SJSA1 (cell line): ENCODE measurements at regions not wholly inside any gene's neighbourhood (a gene's known extent, or its start where the extent isn't known, plus 50 kb on each side); places are given as distances from the start of the nearest gene placed in this dataset.

ENCODE experiments used
- DNase-seq, 2 experiments: peaks; one replicate each; pipeline ENCODE4 v3.0.0-alpha.2; 2015 to 2020; ENCODE audit warnings: low spot score in 2 of 2, low read depth in 1 of 2
- H3K27ac ChIP-seq: fragments of 250-450 bp; sonication (Bioruptor Pico); 2 replicates; pipeline ENCODE4 v1.5.1; 2020; ENCODE audit warnings: mild to moderate bottlenecking, moderate library complexity
- H3K27me3 ChIP-seq: fragments of 250-450 bp; sonication (Bioruptor Pico); replicated peaks from 2 replicates; pipeline ENCODE4 v1.5.1; 2020; ENCODE audit warnings: mild to moderate bottlenecking, moderate library complexity
- H3K36me3 ChIP-seq: fragments of 250-450 bp; sonication (Bioruptor Pico); 2 replicates; pipeline ENCODE4 v1.5.1; 2020; ENCODE audit warnings: mild to moderate bottlenecking
- H3K4me1 ChIP-seq: fragments of 250-450 bp; sonication (Bioruptor Pico); replicated peaks from 2 replicates; pipeline ENCODE4 v1.6.1; 2021; ENCODE audit warnings: mild to moderate bottlenecking
- H3K4me3 ChIP-seq: fragments of 250-450 bp; sonication (Bioruptor Pico); 2 replicates; pipeline ENCODE4 v1.5.1; 2020; ENCODE audit warnings: mild to moderate bottlenecking
- H3K9me3 ChIP-seq: fragments of 250-450 bp; sonication (Bioruptor Pico); replicated peaks from 2 replicates; pipeline ENCODE4 v1.5.1; 2020; ENCODE audit warnings: mild to moderate bottlenecking

GRCh38 chr7:15906436-15906835 lies 220.0 kb upstream of the MEOX2 start:
- H3K36me3 ChIP-seq: no peaks in the 10 kb centered on the region
- no peaks in the 10 kb centered on the region for H3K4me1 ChIP-seq
- H3K27me3 ChIP-seq: no peaks in the 10 kb centered on the region
- no peak overlapping the region for H3K4me3 ChIP-seq
- H3K9me3 ChIP-seq: no peaks in the 10 kb centered on the region
- no peak for DNase-seq
- H3K27ac ChIP-seq: no peak overlapping the region

GRCh38 chr7:15905251-15906040 lies 219.0 kb upstream of the MEOX2 start:
- H3K27me3 ChIP-seq: no peaks in the 10 kb centered on the region
- DNase-seq: no peak
- no peaks in the 10 kb centered on the region for H3K9me3 ChIP-seq
- H3K27ac ChIP-seq: no peak overlapping the region
- H3K36me3 ChIP-seq: no peaks in the 10 kb centered on the region
- H3K4me1 ChIP-seq: no peaks in the 10 kb centered on the region
- H3K4me3 ChIP-seq: no peak overlapping the region

GRCh38 chr7:15891151-15891881 lies 204.8 kb upstream of the MEOX2 start:
- H3K4me3 ChIP-seq: no peak overlapping the region
- H3K4me1 ChIP-seq: no peaks in the 10 kb centered on the region
- no peaks in the 10 kb centered on the region for H3K36me3 ChIP-seq
- no peaks in the 10 kb centered on the region for H3K9me3 ChIP-seq
- DNase-seq: no peak
- H3K27me3 ChIP-seq: no peaks in the 10 kb centered on the region
- no peak overlapping the region for H3K27ac ChIP-seq

- H3K9me3 ChIP-seq: no peaks in the 10 kb centered on the region
- H3K36me3 ChIP-seq: no peaks in the 10 kb centered on the region
- no peak for DNase-seq
- no peak overlapping the region for H3K27ac ChIP-seq
- no peaks in the 10 kb centered on the region for H3K4me1 ChIP-seq
- no peaks in the 10 kb centered on the region for H3K27me3 ChIP-seq
- H3K4me3 ChIP-seq: no peak overlapping the region
Observed at GRCh38 chr7:15889507-15889906, 203.0 kb upstream of the MEOX2 start.

- no peaks in the 10 kb centered on the region for H3K9me3 ChIP-seq
- no peak for DNase-seq
Observed at GRCh38 chr7:15888090-15888489, 201.6 kb upstream of the MEOX2 start.

GRCh38 chr7:15886626-15887025 lies 200.1 kb upstream of the MEOX2 start:
- Histone ChIP-seq H3K27ac (no peak overlapping the region), H3K36me3 (no peaks in the 10 kb centered on the region), H3K27me3 (no peaks in the 10 kb centered on the region), H3K4me3 (no peak overlapping the region), H3K4me1 (no peaks in the 10 kb centered on the region), H3K9me3 (no peaks in the 10 kb centered on the region)
- no peak for DNase-seq

More at GRCh38 chr7:15888090-15888489, 201.6 kb upstream of the MEOX2 start:
- H3K27me3 ChIP-seq: no peaks in the 10 kb centered on the region
- no peaks in the 10 kb centered on the region for H3K36me3 ChIP-seq
- no peaks in the 10 kb centered on the region for H3K4me1 ChIP-seq
- H3K27ac ChIP-seq: no peak overlapping the region
- H3K4me3 ChIP-seq: no peak overlapping the region

- Histone ChIP-seq H3K36me3 (no peaks in the 10 kb centered on the region), H3K4me3 (no peak overlapping the region), H3K27me3 (no peaks in the 10 kb centered on the region), H3K27ac (no peak overlapping the region), H3K4me1 (no peaks in the 10 kb centered on the region), H3K9me3 (no peaks in the 10 kb centered on the region)
- DNase-seq: no peak
Observed at GRCh38 chr7:15885678-15886077, 199.2 kb upstream of the MEOX2 start.

GRCh38 chr7:15874774-15875173 lies 188.3 kb upstream of the MEOX2 start:
- H3K36me3 ChIP-seq: no peaks in the 10 kb centered on the region
- H3K27me3 ChIP-seq: no peaks in the 10 kb centered on the region
- H3K9me3 ChIP-seq: no peaks in the 10 kb centered on the region
- no peak overlapping the region for H3K4me3 ChIP-seq
- DNase-seq: no peak
- H3K4me1 ChIP-seq: no peaks in the 10 kb centered on the region
- no peak overlapping the region for H3K27ac ChIP-seq

- Histone ChIP-seq H3K36me3 (no peaks in the 10 kb centered on the region), H3K27ac (no peak overlapping the region), H3K27me3 (no peaks in the 10 kb centered on the region), H3K4me3 (no peak overlapping the region), H3K9me3 (no peaks in the 10 kb centered on the region), H3K4me1 (no peaks in the 10 kb centered on the region)
- no peak for DNase-seq
Observed at GRCh38 chr7:15870347-15870746, 183.9 kb upstream of the MEOX2 start.

GRCh38 chr7:15867441-15867840 lies 181.0 kb upstream of the MEOX2 start:
- Histone ChIP-seq H3K4me1 (no peaks in the 10 kb centered on the region), H3K27ac (no peak overlapping the region), H3K4me3 (no peak overlapping the region), H3K9me3 (no peaks in the 10 kb centered on the region), H3K36me3 (no peaks in the 10 kb centered on the region), H3K27me3 (no peaks in the 10 kb centered on the region)
- DNase-seq: no peak

GRCh38 chr7:15866753-15867152 lies 180.3 kb upstream of the MEOX2 start:
- no peak for DNase-seq

GRCh38 chr7:15864626-15864991 lies 178.1 kb upstream of the MEOX2 start:
- Histone ChIP-seq H3K27ac (no peak overlapping the region), H3K9me3 (no peaks in the 10 kb centered on the region), H3K4me3 (no peak overlapping the region), H3K4me1 (no peaks in the 10 kb centered on the region), H3K27me3 (no peaks in the 10 kb centered on the region), H3K36me3 (no peaks in the 10 kb centered on the region)
- no peak for DNase-seq

More at GRCh38 chr7:15866753-15867152, 180.3 kb upstream of the MEOX2 start:
- H3K36me3 ChIP-seq: no peaks in the 10 kb centered on the region
- no peaks in the 10 kb centered on the region for H3K27me3 ChIP-seq
- no peaks in the 10 kb centered on the region for H3K9me3 ChIP-seq
- no peak overlapping the region for H3K4me3 ChIP-seq
- H3K27ac ChIP-seq: no peak overlapping the region
- H3K4me1 ChIP-seq: no peaks in the 10 kb centered on the region

GRCh38 chr7:15863951-15864625 lies 177.6 kb upstream of the MEOX2 start:
- H3K27me3 ChIP-seq: no peaks in the 10 kb centered on the region
- DNase-seq: no peak

GRCh38 chr7:15862781-15863165 lies 176.3 kb upstream of the MEOX2 start:
- H3K9me3 ChIP-seq: no peaks in the 10 kb centered on the region
- DNase-seq: no peak
- H3K36me3 ChIP-seq: no peaks in the 10 kb centered on the region

More at GRCh38 chr7:15863951-15864625, 177.6 kb upstream of the MEOX2 start:
- Histone ChIP-seq H3K36me3 (no peaks in the 10 kb centered on the region), H3K9me3 (no peaks in the 10 kb centered on the region), H3K27ac (no peak overlapping the region), H3K4me3 (no peak overlapping the region), H3K4me1 (no peaks in the 10 kb centered on the region)

More at GRCh38 chr7:15862781-15863165, 176.3 kb upstream of the MEOX2 start:
- Histone ChIP-seq H3K27me3 (no peaks in the 10 kb centered on the region), H3K4me1 (no peaks in the 10 kb centered on the region), H3K27ac (no peak overlapping the region), H3K4me3 (no peak overlapping the region)
